HS-5 (cell line): ENCODE measurements at regions not wholly inside any gene's neighbourhood (a gene's known extent, or its start where the extent isn't known, plus 50 kb on each side); places are given as distances from the start of the nearest gene placed in this dataset.

ENCODE experiments used
- DNase-seq: peaks from one replicate; pipeline ENCODE4 v3.0.0-alpha.2; 2012; ENCODE audit warnings: low read depth

DNA sequence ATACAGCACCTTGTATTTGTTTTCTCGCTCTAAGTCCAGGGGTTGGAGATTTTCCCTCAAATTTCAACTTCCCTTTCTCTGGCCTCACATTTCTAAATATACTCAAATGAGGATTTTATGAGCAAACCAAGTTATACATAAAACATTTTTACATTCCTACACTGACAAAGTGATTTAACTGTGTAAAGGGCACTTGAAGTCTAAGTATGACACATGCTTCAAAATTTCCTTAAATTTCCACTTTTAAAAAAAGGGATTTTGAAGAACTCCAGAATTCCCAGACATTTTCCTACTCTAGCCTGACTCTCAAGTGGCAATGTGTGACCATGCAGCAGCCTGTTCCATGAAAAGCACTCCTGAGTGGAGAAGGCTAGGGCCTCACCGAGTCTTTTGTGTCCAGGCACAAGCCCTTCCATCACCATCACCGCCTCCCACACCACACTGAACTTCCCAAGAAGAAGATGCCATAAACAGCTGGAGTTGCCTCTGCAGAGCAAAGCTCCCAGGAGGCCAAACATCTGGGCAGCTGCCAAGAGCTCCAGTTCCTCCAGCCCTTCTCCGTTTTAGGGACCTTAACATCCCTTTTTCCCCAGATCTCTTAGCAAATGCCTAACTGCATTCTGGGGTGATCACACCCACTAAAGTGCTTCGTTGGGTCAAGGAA, 68.9 kb downstream of the NCR2 start:
- no peak for DNase-seq

DNA sequence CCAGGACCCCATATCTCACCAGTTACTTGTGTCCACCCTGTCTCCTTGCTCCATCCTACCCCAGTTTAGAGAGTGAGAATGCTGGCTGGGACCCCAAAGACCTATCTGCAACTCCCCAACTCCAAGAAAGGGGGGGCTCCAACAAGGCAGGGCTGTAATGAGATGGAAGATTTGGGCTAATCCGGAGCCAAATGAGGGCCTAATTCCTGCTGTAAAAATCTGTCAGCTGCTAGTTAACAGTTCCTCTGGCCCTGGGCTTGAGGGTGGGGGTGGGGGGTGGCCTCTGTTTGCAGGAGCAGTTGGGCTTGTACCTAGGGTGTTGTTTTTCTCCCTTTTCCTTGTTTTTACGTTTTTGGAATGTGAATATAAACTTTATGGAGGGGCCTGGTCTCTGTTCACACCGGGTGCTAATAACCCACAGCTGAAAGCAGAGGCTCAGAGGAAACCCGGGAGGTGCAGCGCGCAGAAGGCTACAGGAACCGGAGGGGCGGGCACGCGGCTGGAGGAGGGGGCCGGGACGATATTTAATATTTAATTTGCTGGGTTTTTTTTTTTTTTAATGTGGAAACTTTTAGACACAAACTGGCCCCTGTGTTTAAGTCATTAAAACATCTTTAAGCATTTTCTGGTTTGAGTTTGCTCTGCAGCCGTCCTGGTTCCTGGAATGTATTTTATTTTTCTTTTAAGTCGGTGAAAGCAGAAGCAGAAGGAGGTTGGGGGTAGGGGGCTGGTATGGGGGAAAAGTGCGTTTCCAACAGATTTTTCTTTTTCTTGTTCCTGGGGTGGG, 70.7 kb downstream of the NCR2 start:
- DNase-seq: no peak

DNA sequence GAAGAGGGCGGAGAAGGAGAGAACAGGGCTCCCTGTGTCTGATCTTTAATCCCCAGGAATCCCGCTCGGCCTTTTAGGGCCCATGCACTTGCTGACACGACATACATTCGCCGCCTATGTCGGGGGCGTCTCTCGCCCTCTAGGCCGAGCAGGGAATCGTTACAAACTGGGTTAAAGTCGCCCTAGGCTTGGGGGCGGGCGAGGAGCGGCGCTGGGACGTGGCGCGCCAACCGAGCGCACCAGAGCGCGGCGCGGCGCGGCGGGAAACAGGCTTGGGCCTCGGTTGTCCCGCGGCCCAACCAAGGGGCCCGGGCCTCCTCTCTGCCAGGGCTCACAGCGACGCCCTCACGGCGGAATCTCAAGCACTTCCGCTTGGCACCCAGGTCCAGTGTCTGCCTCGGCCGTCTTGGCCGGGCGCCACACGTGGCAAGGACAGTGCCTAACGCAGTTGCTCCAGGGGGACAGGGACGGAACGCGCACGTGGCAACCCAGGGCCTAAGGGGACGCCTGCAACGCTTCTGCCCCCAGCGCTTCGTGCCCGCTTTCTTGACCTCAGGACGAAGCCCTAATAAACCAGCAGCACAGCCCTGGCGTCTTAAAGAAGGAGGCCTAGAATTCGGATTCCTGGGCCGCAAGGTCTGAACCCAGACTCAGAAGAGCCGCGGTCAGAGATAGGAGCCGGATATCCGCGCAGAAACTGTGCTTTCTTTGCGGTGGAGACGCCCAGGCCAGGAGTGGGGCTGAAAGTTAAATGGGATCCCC, 71.5 kb downstream of the NCR2 start:
- DNase-seq: no peak

DNA sequence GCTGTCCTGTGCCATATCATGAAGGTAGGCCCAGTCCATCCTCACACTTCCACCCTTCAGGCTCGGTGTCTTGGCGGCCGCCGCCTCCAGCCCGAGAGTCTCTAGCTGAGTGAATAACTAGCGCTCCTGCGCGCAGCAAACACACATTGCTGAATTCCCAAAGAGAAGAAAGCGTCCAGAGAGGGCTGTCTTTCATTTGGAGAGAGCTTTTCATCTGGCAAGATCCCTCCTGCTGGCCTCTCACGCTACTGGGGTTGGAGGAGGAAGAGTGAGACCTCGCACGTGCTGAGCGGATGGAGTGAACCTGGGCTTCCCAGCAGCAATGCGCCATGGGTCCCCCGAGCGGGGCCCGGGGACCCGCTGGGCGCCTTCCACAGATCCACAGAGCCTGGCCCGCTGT, 73.2 kb downstream of the NCR2 start:
- DNase-seq: no peak

DNA sequence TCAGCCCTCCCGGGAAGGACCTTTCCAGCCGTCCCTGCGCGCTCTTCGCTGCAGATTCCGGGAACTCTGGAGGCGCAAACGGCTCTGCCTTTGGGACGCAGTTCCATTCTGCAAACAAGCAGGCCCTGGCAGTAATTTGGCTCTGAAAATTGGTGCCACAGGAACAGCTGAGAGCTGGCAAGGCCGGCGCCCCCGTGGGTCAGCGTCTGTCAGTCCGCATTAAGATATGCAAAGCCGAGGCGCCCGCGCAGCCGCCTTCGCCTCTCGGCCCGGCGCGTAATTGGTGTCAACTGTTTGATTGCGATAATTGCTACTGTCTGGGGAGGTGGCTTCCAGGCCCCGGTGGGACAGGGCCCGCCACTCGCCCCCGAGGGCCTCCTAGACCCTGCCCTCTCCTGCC, 73.6 kb downstream of the NCR2 start:
- no peak for DNase-seq

DNA sequence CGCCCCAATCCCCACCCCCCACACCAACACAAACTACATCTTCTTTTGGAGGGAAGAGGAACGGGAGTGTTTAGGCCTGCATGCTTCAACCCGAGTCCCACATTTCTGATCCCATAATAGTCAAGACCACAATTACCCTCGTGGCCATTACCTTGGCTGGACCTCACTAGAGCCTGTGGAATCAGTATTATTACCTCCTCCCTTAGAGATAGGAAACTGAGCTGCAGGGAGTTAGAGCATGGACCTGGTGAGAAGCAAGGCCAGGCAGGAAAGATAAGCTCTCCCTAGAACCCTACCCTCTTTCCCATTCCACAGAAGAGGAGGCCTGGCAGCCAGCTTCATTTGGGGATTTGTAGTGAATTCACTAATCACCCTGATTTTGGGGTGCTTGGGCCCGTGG, 74.1 kb downstream of the NCR2 start:
- no peak for DNase-seq

DNA sequence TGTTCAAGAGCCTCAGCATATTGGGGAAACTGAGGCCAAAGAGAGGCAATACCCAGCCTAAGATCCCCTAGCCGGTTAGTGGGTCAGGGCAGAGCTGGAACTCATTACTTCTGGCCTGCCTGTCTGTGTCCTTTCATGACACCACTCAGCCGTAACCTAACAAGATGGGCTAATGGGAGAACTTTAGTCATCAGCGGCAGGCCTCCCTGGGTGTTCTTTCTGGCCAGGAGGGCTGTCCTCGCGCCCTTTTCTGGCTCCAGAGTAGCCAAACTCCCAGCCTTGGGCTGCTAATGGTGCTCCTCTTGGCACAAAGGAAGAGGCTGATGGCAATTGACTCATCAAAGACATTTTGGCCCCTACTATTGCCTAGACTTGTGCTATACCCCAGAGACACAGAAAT, 76.6 kb downstream of the NCR2 start:
- no peak for DNase-seq

DNA sequence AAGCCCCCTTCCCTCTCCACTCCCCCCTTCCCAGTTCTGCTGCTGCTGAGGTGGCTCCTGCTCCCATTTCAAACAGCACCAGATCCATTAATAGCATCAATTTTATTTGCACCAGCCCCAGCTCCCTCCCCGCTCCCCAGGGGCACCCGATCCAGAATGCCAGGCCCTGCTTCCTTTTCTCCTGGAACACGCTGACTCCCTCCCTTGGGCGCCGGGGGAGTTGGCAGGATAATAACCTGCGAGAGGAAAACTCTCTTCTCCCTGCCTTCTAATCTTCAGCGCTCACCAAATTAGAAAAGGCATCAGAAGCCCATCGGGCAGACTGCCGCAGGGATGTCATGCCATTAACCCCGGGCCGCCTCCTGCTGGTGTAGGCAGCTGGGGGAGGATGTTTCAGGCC, 77.8 kb downstream of the NCR2 start:
- no peak for DNase-seq

DNA sequence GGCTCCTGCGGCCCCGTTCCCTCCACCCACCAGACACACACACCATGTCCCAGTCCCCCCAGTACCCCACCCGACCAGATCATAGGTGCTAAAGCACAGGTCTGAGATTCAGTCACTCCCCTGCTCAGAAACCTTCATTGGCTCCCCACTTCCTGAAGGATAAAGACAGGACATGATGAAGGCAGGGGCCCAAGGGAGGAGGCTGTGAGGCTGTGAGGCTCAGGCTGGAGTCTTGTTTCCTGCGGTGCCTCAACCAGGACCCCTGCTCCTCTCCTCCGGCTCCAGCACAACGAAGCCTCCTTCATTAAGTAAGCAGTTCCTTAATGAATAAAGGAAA, 81.1 kb downstream of the NCR2 start:
- no peak for DNase-seq

DNA sequence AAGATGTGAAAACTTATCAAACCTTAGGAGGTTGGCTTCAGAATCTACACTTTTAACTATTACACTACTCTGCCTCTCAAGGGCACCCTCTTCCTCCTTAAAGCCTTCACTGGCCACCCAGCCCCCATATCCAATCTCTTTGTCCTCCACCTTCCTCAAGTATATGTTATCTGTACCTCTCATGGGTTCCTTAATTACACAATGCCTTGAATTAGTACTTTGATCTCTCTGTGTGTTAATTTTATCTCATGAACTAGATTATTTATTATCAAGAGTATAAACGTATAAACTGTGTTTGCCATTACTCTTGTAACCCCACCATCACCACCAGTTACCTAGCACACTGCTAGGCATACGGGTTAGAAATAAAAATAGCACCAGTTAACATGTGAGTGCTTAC, 83.3 kb downstream of the NCR2 start:
- no peak for DNase-seq

DNA sequence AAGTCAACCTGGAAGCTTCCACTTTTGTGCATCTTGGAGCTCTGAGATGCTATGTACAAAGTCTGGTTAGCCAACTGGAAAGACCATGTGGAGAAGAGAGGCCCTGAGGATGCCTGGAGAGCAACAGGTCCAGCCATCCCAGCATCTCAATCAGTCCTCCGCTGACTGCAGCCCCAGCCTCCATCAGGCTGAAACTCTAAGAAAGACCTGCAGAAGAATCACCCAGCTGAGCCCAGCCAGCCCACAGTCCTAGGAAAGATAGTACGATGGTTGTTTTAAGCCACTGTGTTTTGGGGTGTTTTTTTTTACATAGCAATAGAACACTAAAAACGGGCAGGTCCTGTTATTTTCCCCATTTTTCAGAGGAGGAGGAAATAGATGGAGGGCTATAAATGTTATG, 84.0 kb downstream of the NCR2 start:
- DNase-seq: no peak

DNA sequence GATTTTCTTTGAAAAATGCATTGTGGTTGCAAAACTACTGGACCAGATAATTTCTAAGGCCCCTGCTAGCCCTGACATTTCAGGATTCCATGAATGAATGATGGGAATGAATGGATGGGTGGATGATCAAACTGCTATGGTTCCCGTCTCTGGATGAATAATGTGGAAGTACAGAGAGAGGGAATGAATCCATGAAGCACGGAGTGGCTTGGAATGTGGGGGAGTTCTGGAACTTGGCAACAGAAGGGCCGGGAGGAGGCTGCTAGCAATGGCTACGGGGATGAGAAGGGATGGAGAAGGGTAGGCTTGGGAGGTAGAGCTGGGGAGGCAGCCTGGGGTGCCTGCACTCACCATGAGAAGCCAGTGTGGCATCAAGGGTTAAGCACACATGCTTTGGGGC, 84.8 kb downstream of the NCR2 start:
- DNase-seq: no peak

DNA sequence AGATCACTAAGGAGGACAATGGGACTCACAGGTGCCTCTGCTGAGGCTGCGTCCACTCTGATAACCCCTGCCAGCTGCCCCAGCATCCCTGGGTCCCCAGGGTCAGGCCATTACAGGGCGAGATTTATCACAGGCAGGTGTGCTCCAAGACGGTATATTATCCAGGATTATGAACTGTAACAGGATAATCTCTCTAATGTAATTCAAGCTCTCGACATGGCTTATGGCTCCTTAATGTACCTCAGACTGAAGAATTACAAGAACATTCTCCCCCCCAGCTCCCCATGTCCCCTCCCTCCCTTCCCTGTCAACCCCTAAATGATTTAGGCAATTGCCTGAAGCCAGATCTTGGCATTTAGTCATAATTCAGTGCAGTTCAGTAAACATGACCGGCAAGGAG, 86.8 kb downstream of the NCR2 start:
- no peak for DNase-seq

DNA sequence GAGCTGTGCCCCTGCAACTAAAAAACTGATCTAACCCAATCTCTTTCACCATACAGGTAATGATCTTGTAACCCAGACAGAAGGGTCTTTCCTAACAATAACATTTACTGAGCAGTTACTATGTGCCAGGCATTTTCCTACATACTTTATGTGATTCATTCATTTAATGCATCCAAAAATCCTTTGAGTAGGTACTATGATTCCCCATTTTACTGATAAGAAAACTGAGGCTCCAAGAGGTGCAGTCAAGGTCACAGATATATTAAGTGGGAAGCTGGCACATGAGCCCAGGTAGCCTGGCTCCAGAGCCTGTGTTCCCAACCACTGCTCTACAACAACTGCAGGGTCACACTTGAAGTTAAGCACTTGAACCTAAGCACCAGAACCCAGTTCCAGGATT, 87.6 kb downstream of the NCR2 start:
- no peak for DNase-seq

DNA sequence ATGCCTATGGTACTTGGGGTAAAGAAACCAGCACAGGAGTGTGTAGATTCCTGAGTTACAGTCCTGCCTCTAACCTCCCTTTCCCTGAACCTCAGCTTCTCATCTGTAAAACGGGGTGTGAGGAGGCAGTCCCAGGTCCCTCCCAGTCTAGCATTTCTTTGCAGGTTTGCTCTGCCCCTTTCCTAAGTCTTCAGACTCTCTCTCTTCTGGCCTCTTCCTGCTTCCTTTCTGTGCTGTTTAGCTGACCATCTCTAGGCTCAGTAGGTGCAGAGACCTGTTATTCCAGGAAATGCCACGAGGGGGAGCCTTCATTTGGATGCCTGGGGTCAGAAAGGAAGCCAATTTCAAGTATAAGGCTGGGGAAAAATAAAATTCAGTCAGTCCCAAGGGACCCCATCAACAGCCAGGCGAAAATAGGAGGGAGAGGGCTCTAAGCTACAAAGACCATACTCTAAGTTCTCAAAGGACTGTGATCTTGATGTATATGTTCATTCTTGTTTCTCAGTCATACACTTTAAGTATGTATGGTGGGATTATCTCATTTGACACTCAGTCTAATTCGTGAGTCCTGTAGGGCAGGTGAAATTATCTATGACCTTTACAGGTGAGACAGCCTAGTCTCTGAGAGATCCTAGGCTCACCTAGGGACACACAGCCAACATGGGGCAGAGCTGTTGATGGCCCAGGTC, 89.1 kb downstream of the NCR2 start:
- peak; percentile 43 for DNase-seq

DNA sequence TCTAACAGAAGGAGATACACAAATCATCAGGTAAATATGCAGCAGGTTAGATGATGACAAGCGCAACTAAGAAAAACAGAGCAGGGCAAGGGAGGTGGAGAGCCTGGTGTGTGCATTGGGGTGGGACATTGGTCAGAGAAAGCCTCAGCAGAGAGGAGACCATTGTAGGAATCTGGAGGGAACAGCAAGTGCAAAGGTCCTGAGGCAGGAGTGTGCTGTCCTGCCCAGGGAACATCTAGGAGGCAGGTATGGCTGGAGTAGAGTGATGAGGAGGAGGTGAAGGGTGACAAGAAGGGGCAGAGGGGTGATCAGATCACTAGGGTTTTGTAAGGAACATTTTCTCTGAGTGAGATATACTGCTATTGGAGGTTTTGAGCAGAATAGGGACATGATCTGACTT, 90.1 kb downstream of the NCR2 start:
- DNase-seq: no peak

DNA sequence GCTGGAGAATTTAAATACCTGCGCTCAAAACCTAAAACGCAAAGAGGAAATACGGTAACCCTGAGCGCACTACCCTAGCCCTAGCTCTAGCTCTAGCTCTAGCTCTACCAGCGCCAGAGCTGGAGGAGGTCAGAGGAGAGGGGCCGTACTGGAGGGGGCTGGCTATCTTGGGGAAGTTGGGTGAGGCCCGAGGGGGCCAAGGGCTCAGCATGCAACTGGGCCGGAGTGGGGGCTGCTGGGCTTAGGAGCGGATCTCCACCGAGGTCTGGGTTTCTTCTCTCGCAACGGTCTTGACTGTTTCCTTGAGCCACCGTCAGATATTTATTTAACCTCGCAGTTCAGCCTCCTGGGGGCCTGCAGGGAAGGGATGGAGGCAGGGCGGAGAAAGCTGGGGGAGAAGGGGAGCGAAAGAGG, 91.0 kb downstream of the NCR2 start:
- DNase-seq: no peak

DNA sequence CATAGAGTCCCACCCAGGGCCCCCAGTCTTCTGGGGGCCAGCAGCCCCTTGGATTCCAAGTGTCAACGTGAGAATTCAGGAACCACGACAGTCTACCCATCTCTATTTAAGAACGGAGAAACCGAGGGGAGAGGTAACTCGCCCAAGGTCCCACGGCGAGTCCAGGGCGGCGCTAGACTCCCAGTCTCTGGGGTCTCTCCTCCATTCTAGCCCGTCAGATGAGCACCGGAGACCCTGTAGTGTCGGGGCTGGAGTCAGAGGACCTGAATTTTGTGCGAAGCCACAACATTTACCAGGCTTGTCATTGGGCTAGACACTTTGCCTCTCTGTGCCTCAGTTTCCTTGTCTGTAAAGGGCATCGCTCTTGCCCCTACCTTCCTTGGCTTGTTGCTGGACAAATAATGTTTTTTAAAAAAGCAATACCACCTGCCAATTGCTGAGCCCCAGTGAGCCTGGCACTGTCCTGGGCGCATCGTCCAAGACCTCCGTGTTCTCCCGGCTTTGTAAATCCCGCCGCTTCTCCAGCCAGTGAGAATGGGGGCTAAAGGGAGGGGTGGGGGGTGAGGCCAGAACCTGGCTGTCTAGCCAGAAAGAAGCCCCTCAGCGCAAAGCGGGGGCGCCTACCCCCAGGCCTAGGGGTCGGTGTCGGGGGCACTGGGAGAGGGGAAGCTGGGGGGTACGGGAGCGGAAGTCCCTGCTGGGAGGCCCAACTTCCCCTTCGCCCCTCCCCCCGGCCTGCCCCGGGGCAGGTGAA, 91.7 kb downstream of the NCR2 start:
- DNase-seq: no peak

DNA sequence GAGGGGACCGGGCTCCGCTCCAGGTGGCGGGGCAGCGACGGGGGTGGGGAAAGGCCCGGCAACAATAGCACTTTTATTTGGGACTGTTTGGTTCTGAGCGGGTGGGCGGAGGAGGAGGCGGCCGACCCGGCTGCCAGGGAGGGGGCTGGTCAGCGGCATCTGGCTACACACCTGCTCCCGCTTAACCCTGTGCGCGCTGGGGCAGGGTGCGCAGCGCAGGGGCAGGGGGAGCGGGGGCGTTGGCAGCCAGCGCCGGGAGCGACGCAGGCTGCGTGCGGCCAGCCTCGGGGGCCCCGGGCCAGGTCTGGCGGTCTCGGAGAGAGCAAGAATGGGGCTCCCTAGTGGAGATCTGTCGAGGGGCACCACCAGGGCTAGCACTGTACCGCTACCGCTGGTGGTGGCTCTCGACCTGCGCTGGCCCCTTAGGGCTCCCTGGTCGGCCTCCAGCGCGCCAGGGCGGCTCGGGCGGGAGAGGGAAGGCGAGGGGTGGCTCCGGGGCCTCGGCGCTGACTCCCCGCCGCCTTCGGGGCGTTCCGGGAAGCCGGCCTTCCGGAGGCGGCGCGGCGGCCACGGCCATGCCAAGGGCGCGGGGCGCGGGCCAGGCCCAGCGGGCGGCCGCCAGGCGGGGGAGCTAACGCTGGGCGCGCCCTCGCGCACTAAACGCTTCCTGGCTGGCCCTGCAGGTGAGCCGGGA, 92.4 kb downstream of the NCR2 start:
- no peak for DNase-seq

DNA sequence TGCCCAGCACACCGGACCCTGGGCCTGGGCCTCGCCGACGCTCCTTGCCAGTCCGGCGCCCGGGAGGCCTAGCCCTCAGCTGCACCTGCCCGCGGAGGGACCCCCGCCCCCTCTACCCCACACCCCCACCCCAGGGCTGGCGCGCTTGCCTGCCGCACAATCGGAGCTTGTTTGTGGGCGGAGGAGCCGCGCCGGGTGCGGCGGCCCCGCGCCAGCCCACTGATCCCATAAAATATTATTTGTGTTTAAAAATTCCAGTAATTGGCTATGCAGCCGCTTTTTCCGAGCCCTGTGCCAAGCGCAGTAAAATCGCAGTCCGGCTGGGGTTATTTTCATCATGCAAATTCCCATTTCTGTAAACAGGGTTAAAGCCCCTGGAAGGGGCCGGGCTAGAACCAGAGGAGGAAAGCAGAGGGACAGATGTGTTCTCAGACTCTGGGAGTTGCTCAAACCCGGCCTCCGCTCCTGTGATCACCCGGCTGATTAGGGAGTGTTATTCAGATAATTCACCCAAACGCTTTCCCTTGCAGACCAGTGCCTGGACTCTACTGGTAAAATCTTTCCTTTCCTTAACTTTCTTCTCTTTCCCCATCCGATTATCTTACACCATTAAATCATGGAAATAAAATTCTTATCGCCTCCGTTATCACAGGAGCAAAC, 93.1 kb downstream of the NCR2 start:
- DNase-seq: no peak

DNA sequence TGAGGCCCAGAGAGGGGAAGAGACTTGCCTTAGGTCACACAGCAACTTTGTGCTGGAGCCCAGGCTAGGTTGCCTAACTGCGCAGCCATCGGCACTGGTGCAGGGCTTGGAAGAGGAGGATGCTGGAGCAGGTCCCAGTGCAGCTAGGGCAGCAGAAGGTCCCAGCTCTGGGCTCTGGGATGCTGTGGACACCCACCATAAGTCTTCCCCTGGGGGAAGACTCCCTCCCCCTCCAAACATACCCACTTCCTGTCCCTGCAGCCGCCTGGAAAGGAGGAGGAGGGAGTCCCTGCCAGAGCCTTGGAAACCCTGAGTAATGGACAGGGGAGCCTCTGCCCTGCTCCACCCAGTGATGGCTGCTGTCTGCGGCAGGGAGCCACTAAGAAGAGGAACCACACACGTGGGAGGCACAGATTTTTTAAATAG, 93.6 kb downstream of the NCR2 start:
- no peak for DNase-seq
